WTC11 (cell line): ENCODE measurements at regions not wholly inside any gene's neighbourhood (a gene's known extent, or its start where the extent isn't known, plus 50 kb on each side); places are given as distances from the start of the nearest gene placed in this dataset.

Source experiments
- ATAC-seq: fragments of 200-7000 bp; cut with Tn5 transposase; 2 replicates; pipeline ENCODE4 v1.10.0; 2021; ENCODE audit warnings: mild to moderate bottlenecking, moderate library complexity
- CTCF ChIA-PET: fragments of 300-600 bp; sonication (Branson Sonifier 250); formaldehyde crosslinking; loops from one replicate; lab custom pipeline; 2021; ENCODE audit warnings: antibody characterized with exemption; lab: Charles Lee
- POLR2A ChIA-PET: fragments of 350-600 bp; sonication (Branson Sonifier 250); formaldehyde crosslinking; loops from one replicate; lab custom pipeline; 2021; ENCODE audit warnings: antibody characterized with exemption; lab: Charles Lee
- DNase-seq: peaks from one replicate; pipeline ENCODE4 v3.0.0; 2021; ENCODE audit warnings: low spot score
- H3K27ac Mint-ChIP-seq: 2 replicates; pipeline ENCODE4 v1.8.0; 2021; ENCODE audit warnings: mixed read lengths
- H3K27me3 Mint-ChIP-seq: 2 replicates; pipeline ENCODE4 v1.8.0; 2021; ENCODE audit warnings: low read depth, mild to moderate bottlenecking, moderate library complexity, mixed read lengths
- H3K36me3 Mint-ChIP-seq: 2 replicates; pipeline ENCODE4 v1.8.0; 2021; ENCODE audit warnings: mixed read lengths
- H3K4me1 Mint-ChIP-seq: 2 replicates; pipeline ENCODE4 v1.8.0; 2022; ENCODE audit warnings: mixed read lengths
- H3K4me3 Mint-ChIP-seq: 2 replicates; pipeline ENCODE4 v1.8.0; 2021; ENCODE audit warnings: mild to moderate bottlenecking, moderate library complexity, mixed read lengths
- H3K9me3 Mint-ChIP-seq: 2 replicates; pipeline ENCODE4 v1.8.0; 2021; ENCODE audit warnings: mixed read lengths
- ATF1 ChIP-seq: sonication (generic); formaldehyde crosslinking; IDR thresholded peaks from 2 replicates; pipeline ENCODE4 v1.8.1; 2023; ENCODE audit warnings: mild to moderate bottlenecking, moderate library complexity, missing genetic modification reagents
- CREB1 ChIP-seq: sonication (generic); formaldehyde crosslinking; IDR thresholded peaks from 2 replicates; pipeline ENCODE4 v1.8.0; 2023; ENCODE audit warnings: mild to moderate bottlenecking, missing genetic modification reagents
- FOXP1 ChIP-seq: sonication (generic); formaldehyde crosslinking; IDR thresholded peaks from 2 replicates; pipeline ENCODE4 v1.8.0; 2022; ENCODE audit warnings: missing genetic modification reagents, mild to moderate bottlenecking, moderate library complexity, borderline replicate concordance
- IRF1 ChIP-seq: sonication (generic); formaldehyde crosslinking; IDR thresholded peaks from 2 replicates; pipeline ENCODE4 v1.8.0; 2023; ENCODE audit warnings: missing genetic modification reagents
- JAZF1 ChIP-seq: fragments of 250-450 bp; sonication (Bioruptor Pico); IDR thresholded peaks from 2 replicates; pipeline ENCODE4 v1.9.0; 2021; ENCODE audit warnings: moderate library complexity, mild to moderate bottlenecking, inconsistent platforms
- NR1H2 ChIP-seq: sonication (generic); formaldehyde crosslinking; IDR thresholded peaks from 2 replicates; pipeline ENCODE4 v1.9.0; 2021; ENCODE audit warnings: mild to moderate bottlenecking, moderate library complexity, missing genetic modification reagents
- TF ChIP-seq, protein P1 (sequence below): sonication (generic); formaldehyde crosslinking; IDR thresholded peaks from 2 replicates; pipeline ENCODE4 v1.8.1; 2022; ENCODE audit warnings: low read depth, missing genetic modification reagents, borderline replicate concordance
- TF ChIP-seq, protein P2 (sequence below): sonication (generic); formaldehyde crosslinking; IDR thresholded peaks from 2 replicates; pipeline ENCODE4 v1.8.0; 2022; ENCODE audit warnings: mild to moderate bottlenecking, missing genetic modification reagents
- TF ChIP-seq, protein P3 (sequence below): fragments of 200-600 bp; IDR thresholded peaks from 2 replicates; pipeline ENCODE4 v1.8.0; 2022; ENCODE audit warnings: antibody characterized with exemption

- Mint-ChIP-seq H3K27ac (no peak overlapping the region), H3K36me3 (peaks cover 26% of the 10 kb centered on the region), H3K9me3 (peaks cover 43% of the 10 kb centered on the region), H3K4me3 (no peak overlapping the region), H3K27me3 (no peaks in the 10 kb centered on the region), H3K4me1 (no peaks in the 10 kb centered on the region)
- DNase-seq (no peak), ATAC-seq (no peak)
- TF ChIP-seq JAZF1 (CRISPR knock-in tag) (no peak), ATF1 (CRISPR knock-in tag) (no peak)
- TF ChIP-seq, protein P1, sequence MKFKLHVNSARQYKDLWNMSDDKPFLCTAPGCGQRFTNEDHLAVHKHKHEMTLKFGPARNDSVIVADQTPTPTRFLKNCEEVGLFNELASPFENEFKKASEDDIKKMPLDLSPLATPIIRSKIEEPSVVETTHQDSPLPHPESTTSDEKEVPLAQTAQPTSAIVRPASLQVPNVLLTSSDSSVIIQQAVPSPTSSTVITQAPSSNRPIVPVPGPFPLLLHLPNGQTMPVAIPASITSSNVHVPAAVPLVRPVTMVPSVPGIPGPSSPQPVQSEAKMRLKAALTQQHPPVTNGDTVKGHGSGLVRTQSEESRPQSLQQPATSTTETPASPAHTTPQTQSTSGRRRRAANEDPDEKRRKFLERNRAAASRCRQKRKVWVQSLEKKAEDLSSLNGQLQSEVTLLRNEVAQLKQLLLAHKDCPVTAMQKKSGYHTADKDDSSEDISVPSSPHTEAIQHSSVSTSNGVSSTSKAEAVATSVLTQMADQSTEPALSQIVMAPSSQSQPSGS (CRISPR knock-in tag): no peak
- POLR2A ChIA-PET: no interaction called here
- CTCF ChIA-PET: interaction anchor here (1.5 kb wide), 1 partner anchor 12 kb away, joined by 8 read pairs; no protein-coding TSS in a partner anchor
These were observed 1042.5 kb upstream of the PCDH9 start for GRCh38 chr13:68272652-68273051.

DNA sequence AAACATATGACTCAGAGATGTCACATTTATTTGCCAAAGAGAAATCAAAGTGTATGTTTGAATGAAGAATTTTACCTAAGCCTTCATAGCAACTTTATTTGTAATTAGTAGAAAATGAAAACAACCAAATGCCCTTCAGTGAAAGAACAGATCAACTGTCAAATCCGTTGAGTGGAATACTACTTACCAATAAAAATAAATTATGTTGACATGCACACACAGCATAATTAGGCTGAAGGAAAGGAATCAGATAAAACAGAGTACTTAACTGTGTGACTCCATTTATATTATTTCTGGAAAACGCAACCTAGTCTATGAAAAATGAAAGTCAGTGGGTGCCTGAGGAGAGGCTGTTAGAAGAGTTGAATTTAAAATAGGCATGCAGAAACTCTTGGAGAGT lies 1034.6 kb upstream of the PCDH9 start:
- POLR2A ChIA-PET: no interaction called here
- Mint-ChIP-seq H3K27ac (no peak overlapping the region), H3K4me3 (no peak overlapping the region), H3K27me3 (no peaks in the 10 kb centered on the region), H3K4me1 (no peaks in the 10 kb centered on the region), H3K36me3 (no peaks in the 10 kb centered on the region), H3K9me3 (0 out of 2 replicates have a peak, but pooled peaks cover 4% of the 10 kb centered on the region)
- DNase-seq: no peak
- CTCF ChIA-PET: no interaction called here
- no peak for TF ChIP-seq NR1H2
- TF ChIP-seq, protein P2, sequence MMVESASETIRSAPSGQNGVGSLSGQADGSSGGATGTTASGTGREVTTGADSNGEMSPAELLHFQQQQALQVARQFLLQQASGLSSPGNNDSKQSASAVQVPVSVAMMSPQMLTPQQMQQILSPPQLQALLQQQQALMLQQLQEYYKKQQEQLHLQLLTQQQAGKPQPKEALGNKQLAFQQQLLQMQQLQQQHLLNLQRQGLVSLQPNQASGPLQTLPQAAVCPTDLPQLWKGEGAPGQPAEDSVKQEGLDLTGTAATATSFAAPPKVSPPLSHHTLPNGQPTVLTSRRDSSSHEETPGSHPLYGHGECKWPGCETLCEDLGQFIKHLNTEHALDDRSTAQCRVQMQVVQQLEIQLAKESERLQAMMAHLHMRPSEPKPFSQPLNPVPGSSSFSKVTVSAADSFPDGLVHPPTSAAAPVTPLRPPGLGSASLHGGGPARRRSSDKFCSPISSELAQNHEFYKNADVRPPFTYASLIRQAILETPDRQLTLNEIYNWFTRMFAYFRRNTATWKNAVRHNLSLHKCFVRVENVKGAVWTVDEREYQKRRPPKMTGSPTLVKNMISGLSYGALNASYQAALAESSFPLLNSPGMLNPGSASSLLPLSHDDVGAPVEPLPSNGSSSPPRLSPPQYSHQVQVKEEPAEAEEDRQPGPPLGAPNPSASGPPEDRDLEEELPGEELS: no peak
- no peak for ATAC-seq

- no peaks in the 10 kb centered on the region for H3K36me3 Mint-ChIP-seq
- H3K4me1 Mint-ChIP-seq: peaks cover 9% of the 10 kb centered on the region
- H3K9me3 Mint-ChIP-seq: peaks cover 13% of the 10 kb centered on the region
- ATAC-seq (peak; percentile 94), DNase-seq (peak; percentile 64)
- ChIA-PET POLR2A (no interaction called here), CTCF (interaction anchor here (0.6 to 1.0 kb wide), 2 partner anchors 11 to 34 kb away, joined by 3 to 8 read pairs; no protein-coding TSS in a partner anchor)
- H3K27ac Mint-ChIP-seq: no peak overlapping the region
- H3K27me3 Mint-ChIP-seq: no peaks in the 10 kb centered on the region
- no peak overlapping the region for H3K4me3 Mint-ChIP-seq
- TF ChIP-seq CREB1 (CRISPR knock-in tag): no peak
- TF ChIP-seq, protein P3, sequence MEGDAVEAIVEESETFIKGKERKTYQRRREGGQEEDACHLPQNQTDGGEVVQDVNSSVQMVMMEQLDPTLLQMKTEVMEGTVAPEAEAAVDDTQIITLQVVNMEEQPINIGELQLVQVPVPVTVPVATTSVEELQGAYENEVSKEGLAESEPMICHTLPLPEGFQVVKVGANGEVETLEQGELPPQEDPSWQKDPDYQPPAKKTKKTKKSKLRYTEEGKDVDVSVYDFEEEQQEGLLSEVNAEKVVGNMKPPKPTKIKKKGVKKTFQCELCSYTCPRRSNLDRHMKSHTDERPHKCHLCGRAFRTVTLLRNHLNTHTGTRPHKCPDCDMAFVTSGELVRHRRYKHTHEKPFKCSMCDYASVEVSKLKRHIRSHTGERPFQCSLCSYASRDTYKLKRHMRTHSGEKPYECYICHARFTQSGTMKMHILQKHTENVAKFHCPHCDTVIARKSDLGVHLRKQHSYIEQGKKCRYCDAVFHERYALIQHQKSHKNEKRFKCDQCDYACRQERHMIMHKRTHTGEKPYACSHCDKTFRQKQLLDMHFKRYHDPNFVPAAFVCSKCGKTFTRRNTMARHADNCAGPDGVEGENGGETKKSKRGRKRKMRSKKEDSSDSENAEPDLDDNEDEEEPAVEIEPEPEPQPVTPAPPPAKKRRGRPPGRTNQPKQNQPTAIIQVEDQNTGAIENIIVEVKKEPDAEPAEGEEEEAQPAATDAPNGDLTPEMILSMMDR: peak; percentile 57; the same call in 1 of the 2 replicates
These were observed 1031.0 kb upstream of the PCDH9 start for GRCh38 chr13:68261105-68261504.

DNA sequence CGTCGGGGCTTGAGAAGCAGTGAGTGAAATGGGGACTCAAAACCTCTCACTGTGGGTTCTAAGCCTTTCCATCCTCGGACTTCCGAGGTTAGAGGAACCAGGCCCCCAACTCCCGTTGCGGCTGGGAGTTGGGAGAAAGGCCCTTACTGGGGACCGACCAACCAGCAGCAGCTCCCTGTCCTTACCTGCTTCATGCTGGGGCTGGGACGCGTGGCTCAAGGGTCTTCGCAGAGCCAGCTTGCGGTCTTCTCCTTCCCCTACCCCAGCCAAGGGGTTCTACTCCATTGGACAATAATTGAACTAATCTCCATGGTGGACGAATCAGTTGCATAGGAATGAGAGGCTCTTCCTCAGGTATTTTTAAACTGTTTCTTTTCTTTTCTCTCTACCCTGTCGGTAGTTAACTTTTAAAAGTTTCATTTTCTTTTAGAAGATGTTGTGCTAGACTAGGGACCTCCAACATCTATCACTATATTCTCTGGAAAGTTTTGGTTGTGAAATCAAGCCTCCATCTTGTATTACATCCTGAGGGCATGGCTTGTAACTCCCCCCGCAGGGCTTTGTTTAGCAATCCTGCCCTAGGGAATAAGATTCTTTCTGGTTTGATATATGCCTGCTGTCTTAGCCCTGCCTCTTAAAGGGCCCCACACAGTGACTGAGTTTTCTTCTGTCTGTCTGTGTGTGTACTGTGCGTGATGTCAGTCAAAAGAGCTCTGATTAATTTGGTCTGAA lies 1027.1 kb upstream of the PCDH9 start:
- ChIA-PET POLR2A (no interaction called here), CTCF (no interaction called here)
- no peak overlapping the region for H3K27ac Mint-ChIP-seq
- H3K4me1 Mint-ChIP-seq: peaks cover 16% of the 10 kb centered on the region
- TF ChIP-seq IRF1 (CRISPR knock-in tag) (no peak), FOXP1 (CRISPR knock-in tag) (no peak)
- H3K9me3 Mint-ChIP-seq: peaks cover 13% of the 10 kb centered on the region
- H3K36me3 Mint-ChIP-seq: no peaks in the 10 kb centered on the region
- ATAC-seq: peak; percentile 61
- DNase-seq: no peak
- no peak overlapping the region for H3K4me3 Mint-ChIP-seq
- no peaks in the 10 kb centered on the region for H3K27me3 Mint-ChIP-seq
